ENCODE measurements at regions not wholly inside any gene's neighbourhood (a gene's known extent, or its start where the extent isn't known, plus 50 kb on each side); places are given as distances from the start of the nearest gene placed in this dataset.
A peak's percentile ranks its signal among the peaks of the same experiment; 100 is the strongest.
"Not testable (repeated sequence)": the region's sequence is repeated elsewhere in the genome, so short reads cannot be mapped to it uniquely, and the experiment has no call there.

GRCh38 chr1:199815947-199816346 lies 211.6 kb upstream of the NR5A2 start:
- no peak for DNase-seq

- DNase-seq = no peak
Measured at GRCh38 chr1:199817266-199817665, 210.2 kb upstream of the NR5A2 start.

- no peak for DNase-seq
Measured at GRCh38 chr1:199821029-199821779, 206.3 kb upstream of the NR5A2 start.

GRCh38 chr1:199832451-199832850 lies 195.1 kb upstream of the NR5A2 start:
- no peak for DNase-seq

- DNase-seq = peak; percentile 69 to 80
Measured at GRCh38 chr1:199834711-199835110, 192.8 kb upstream of the NR5A2 start.

- no peak for DNase-seq
Measured at GRCh38 chr1:199836430-199836829, 191.1 kb upstream of the NR5A2 start.

GRCh38 chr1:199837321-199837720 lies 190.2 kb upstream of the NR5A2 start:
- DNase-seq = no peak

GRCh38 chr1:199839608-199840007 lies 187.9 kb upstream of the NR5A2 start:
- not testable (repeated sequence) for DNase-seq

- DNase-seq = not testable (repeated sequence)
Measured at GRCh38 chr1:199843096-199843495, 184.4 kb upstream of the NR5A2 start.

- no peak for DNase-seq
Measured at GRCh38 chr1:199843861-199844260, 183.6 kb upstream of the NR5A2 start.

- DNase-seq = no peak
Measured at GRCh38 chr1:199847021-199847420, 180.5 kb upstream of the NR5A2 start.

GRCh38 chr1:199851439-199852140 lies 175.9 kb upstream of the NR5A2 start:
- DNase-seq = no peak

GRCh38 chr1:199854686-199855321 lies 172.7 kb upstream of the NR5A2 start:
- DNase-seq = no peak

- no peak for DNase-seq
Measured at GRCh38 chr1:199855580-199855979, 171.9 kb upstream of the NR5A2 start.

- peak; percentile 42 to 61 for DNase-seq
Measured at GRCh38 chr1:199856216-199856780, 171.2 kb upstream of the NR5A2 start.

GRCh38 chr1:199857108-199857507 lies 170.4 kb upstream of the NR5A2 start:
- peak; percentile 81 to 82 for DNase-seq

GRCh38 chr1:199857516-199857915 lies 170.0 kb upstream of the NR5A2 start:
- no peak for DNase-seq

- DNase-seq = no peak
Measured at GRCh38 chr1:199858171-199858570, 169.3 kb upstream of the NR5A2 start.

GRCh38 chr1:199858856-199859255 lies 168.7 kb upstream of the NR5A2 start:
- DNase-seq = no peak

GRCh38 chr1:199859491-199859933 lies 168.0 kb upstream of the NR5A2 start:
- DNase-seq = peak; percentile 82 to 97

GRCh38 chr1:199861020-199861795 lies 166.3 kb upstream of the NR5A2 start:
- DNase-seq = no peak

GRCh38 chr1:199862047-199862446 lies 165.5 kb upstream of the NR5A2 start:
- no peak for DNase-seq

GRCh38 chr1:199866210-199866617 lies 161.3 kb upstream of the NR5A2 start:
- no peak for DNase-seq

Data from inflammatory macrophage treated with lipopolysaccharide for 1 hour (primary cell).